Stimulated activated CD4-positive, alpha-beta T cell treated with anti-CD3 and anti-CD28 coated beads, Interleukin-12 subunit alpha, Interleukin-12 subunit beta, amount 100 ng/mL, for 48 hours (primary cell): ENCODE measurements at regions not wholly inside any gene's neighbourhood (a gene's known extent, or its start where the extent isn't known, plus 50 kb on each side); places are given as distances from the start of the nearest gene placed in this dataset.

Source experiments
- DNase-seq, 3 donors: peaks; one replicate each; pipeline ENCODE4 v3.0.0-alpha.2; 2020; ENCODE audit warnings: low read depth in 2 of 3, low spot score in 1 of 3

- peak; percentile 53 to 85 (median 69) for DNase-seq
Measured at GRCh38 chr9:6703898-6704639, 53.7 kb upstream of the KDM4C start.

DNA sequence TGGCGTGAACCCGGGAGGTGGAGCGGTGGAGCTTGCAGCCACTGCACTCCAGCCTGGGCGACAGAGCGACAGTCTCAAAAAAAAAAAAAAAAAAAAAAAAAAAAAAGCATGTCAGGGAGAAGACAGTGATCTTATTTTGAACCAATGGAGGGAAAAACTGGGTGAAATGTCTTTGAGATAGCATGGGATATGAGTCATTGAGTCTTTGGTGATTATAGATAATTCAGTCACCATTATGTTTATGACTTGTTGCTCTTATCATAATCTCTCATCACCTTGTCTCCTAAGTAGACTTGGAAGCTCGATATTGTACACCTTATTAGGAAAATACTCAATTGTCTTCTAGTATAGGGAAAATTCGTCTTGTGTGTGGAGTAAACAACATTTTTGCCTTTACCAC, 55.1 kb upstream of the KDM4C start:
- no peak for DNase-seq

DNA sequence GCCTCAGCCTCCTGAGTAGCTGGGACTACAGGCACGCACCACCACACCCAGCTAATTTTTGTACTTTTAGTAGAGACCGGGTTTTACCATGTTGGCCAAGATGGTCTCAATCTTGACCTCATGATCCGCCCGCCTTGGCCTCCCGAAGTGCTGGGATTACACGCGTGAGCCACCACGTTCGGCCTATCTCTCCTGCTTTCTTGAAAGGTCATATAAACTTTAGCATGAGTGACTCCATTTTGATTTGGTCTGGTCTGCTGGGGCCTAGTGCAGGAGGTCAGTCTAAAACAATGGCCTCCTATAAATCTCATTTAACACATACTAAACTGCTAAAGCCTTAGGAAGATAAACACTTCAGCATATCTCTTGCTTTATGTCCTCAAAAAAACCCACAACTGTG, 50.6 kb upstream of the GLDC start:
- DNase-seq, result no peak

DNA sequence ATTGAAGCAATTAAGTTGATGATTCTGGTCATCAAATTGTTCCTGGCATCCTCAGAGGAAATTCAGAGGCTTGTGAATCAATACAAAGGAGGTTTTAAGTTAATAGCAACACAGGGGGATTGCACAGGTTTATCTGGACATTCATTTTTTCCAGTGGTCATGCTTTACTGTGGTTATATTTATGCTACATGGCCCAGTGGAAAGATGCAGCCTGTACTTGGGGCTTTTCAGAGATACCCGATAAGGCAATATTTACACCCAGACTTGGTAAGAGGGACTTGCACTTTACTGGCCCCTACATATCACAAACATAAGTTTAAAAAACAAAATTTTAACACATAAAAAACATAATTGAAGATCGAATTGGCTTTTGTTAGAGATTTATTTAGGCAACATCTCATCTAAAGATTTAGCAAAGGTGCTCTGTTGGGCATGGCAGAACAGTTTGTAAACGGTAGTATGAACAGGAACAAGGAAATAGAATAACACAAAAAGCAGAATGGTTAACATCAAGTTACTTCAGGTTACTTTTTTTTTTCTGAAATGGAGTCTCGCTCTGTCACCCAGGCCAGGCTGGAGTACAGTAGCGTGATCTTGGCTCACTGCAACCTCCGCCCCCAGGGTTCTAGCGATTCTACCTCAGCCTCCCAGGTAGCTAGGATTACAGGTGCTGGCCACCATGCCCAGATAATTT, 49.7 kb upstream of the GLDC start:
- no peak for DNase-seq
